H9 (cell line): ENCODE measurements at regions not wholly inside any gene's neighbourhood (a gene's known extent, or its start where the extent isn't known, plus 50 kb on each side); places are given as distances from the start of the nearest gene placed in this dataset.

Experiments used
- DNase-seq: peaks from one replicate; pipeline ENCODE4 v3.0.0-alpha.2; 2017
- H2AFZ ChIP-seq: one replicate; pipeline ENCODE4 v1.6.1; 2013; ENCODE audit warnings: mild to moderate bottlenecking, low read length, control low read depth, moderate library complexity
- H2AK5ac ChIP-seq: 2 replicates; pipeline ENCODE4 v1.6.1; 2013; ENCODE audit warnings: low read length, control low read depth, mixed read lengths; ENCODE audit not compliant: insufficient read length
- H2BK120ac ChIP-seq: one replicate; pipeline ENCODE4 v1.6.1; 2013; ENCODE audit warnings: low read depth, mild to moderate bottlenecking, low read length, control low read depth, inconsistent platforms; ENCODE audit not compliant: poor library complexity, severe bottlenecking
- H2BK12ac ChIP-seq: 2 replicates; pipeline ENCODE4 v1.6.1; 2013; ENCODE audit warnings: low read length, control low read depth, mixed read lengths, low read depth; ENCODE audit not compliant: insufficient read length
- H2BK15ac ChIP-seq: 2 replicates; pipeline ENCODE4 v1.6.1; 2013; ENCODE audit warnings: low read depth, low read length, control low read depth
- H2BK20ac ChIP-seq: one replicate; pipeline ENCODE4 v1.6.1; 2013; ENCODE audit warnings: low read depth, mild to moderate bottlenecking, low read length, control low read depth, inconsistent platforms; ENCODE audit not compliant: poor library complexity, severe bottlenecking
- H2BK5ac ChIP-seq: 2 replicates; pipeline ENCODE4 v1.6.1; 2013; ENCODE audit warnings: low read length, control low read depth, mixed read lengths; ENCODE audit not compliant: insufficient read length
- H3K14ac ChIP-seq: 2 replicates; pipeline ENCODE4 v1.6.1; 2013; ENCODE audit warnings: low read length, control low read depth; ENCODE audit not compliant: insufficient read depth
- H3K18ac ChIP-seq: 2 replicates; pipeline ENCODE4 v1.6.1; 2013; ENCODE audit warnings: low read depth, mild to moderate bottlenecking, mixed read lengths, low read length, control low read depth; ENCODE audit not compliant: insufficient read length
- H3K23ac ChIP-seq: 2 replicates; pipeline ENCODE4 v1.6.1; 2013; ENCODE audit warnings: low read length, control low read depth, mixed read lengths, low read depth; ENCODE audit not compliant: insufficient read length
- H3K23me2 ChIP-seq: 2 replicates; pipeline ENCODE4 v1.6.1; 2013; ENCODE audit warnings: low read depth, mild to moderate bottlenecking, mixed read lengths, low read length, control low read depth; ENCODE audit not compliant: insufficient read length, poor library complexity, severe bottlenecking
- H3K27ac ChIP-seq: 2 replicates; pipeline ENCODE4 v1.5.1; 2013; ENCODE audit warnings: low read length, control low read depth, mixed read lengths, low read depth; ENCODE audit not compliant: insufficient read length
- H3K27me3 ChIP-seq: 2 replicates; pipeline ENCODE4 v1.6.1; 2013; ENCODE audit warnings: low read length, control low read depth, inconsistent platforms; ENCODE audit not compliant: insufficient read depth
- H3K4ac ChIP-seq: 2 replicates; pipeline ENCODE4 v1.6.1; 2013; ENCODE audit warnings: low read depth, mild to moderate bottlenecking, control low read depth, inconsistent platforms, low read length, moderate library complexity
- H3K4me1 ChIP-seq: 2 replicates; pipeline ENCODE4 v1.6.1; 2013; ENCODE audit warnings: low read length, control low read depth, inconsistent platforms; ENCODE audit not compliant: insufficient read depth
- H3K4me2 ChIP-seq: 2 replicates; pipeline ENCODE4 v1.6.1; 2013; ENCODE audit warnings: low read length, control low read depth, mixed read lengths; ENCODE audit not compliant: insufficient read length, insufficient read depth
- H3K56ac ChIP-seq: 2 replicates; pipeline ENCODE4 v1.6.1; 2013; ENCODE audit warnings: low read depth, mild to moderate bottlenecking, mixed read lengths, low read length, control low read depth; ENCODE audit not compliant: insufficient read length
- H3K79me1 ChIP-seq: 2 replicates; pipeline ENCODE4 v1.6.1; 2013; ENCODE audit warnings: low read depth, mild to moderate bottlenecking, moderate library complexity, low read length, control low read depth, inconsistent platforms; ENCODE audit not compliant: insufficient read depth, poor library complexity, severe bottlenecking
- H3K79me2 ChIP-seq: 2 replicates; pipeline ENCODE4 v1.6.1; 2013; ENCODE audit warnings: low read length, control low read depth, inconsistent platforms; ENCODE audit not compliant: insufficient read depth
- H3K9ac ChIP-seq: 2 replicates; pipeline ENCODE4 v1.6.1; 2013; ENCODE audit warnings: low read length, control low read depth, mixed read lengths; ENCODE audit not compliant: insufficient read length; ENCODE audit errors: extremely low read depth
- H3K9me3 ChIP-seq: one replicate; pipeline ENCODE4 v1.6.1; 2013; ENCODE audit warnings: low read depth, low read length, inconsistent platforms; ENCODE audit not compliant: control insufficient read depth
- H3T11ph ChIP-seq: one replicate; pipeline ENCODE4 v1.6.1; 2013; ENCODE audit warnings: mild to moderate bottlenecking, low read length, control low read depth, inconsistent platforms
- H4K20me1 ChIP-seq: one replicate; pipeline ENCODE4 v1.6.1; 2013; ENCODE audit not compliant: control insufficient read depth, insufficient read length, insufficient read depth
- H4K5ac ChIP-seq: 2 replicates; pipeline ENCODE4 v1.6.1; 2013; ENCODE audit warnings: low read depth, mild to moderate bottlenecking, mixed read lengths, low read length, control low read depth; ENCODE audit not compliant: insufficient read length
- H4K8ac ChIP-seq: replicated peaks from 2 replicates; pipeline ENCODE4 v1.6.1; 2013; ENCODE audit warnings: low read length, control low read depth, mixed read lengths, low read depth; ENCODE audit not compliant: insufficient read length
- H4K91ac ChIP-seq: 2 replicates; pipeline ENCODE4 v1.6.1; 2013; ENCODE audit warnings: low read depth, mild to moderate bottlenecking, moderate library complexity, mixed read lengths, low read length, control low read depth; ENCODE audit not compliant: insufficient read length
- H3K27ac Mint-ChIP-seq, 3 experiments: 2 replicates in 2 of 3; 3 replicates in 1 of 3; pipeline ENCODE4 v1.8.0; 2020 to 2021; ENCODE audit warnings: mixed read lengths in 3 of 3, mild to moderate bottlenecking in 1 of 3, moderate library complexity in 1 of 3
- H3K27me3 Mint-ChIP-seq: 2 replicates; pipeline ENCODE4 v1.8.0; 2021; ENCODE audit warnings: low read depth, mild to moderate bottlenecking, moderate library complexity, mixed read lengths
- H3K36me3 Mint-ChIP-seq, 3 experiments: 2 replicates in 2 of 3; 3 replicates in 1 of 3; pipeline ENCODE4 v1.8.0; 2020 to 2021; ENCODE audit warnings: low read depth in 3 of 3, mixed read lengths in 3 of 3; ENCODE audit not compliant: insufficient read depth in 1 of 3
- H3K4me1 Mint-ChIP-seq, 2 experiments: 2 replicates each; pipeline ENCODE4 v1.8.0; 2020; ENCODE audit warnings: mixed read lengths in 2 of 2
- H3K4me3 Mint-ChIP-seq, 2 experiments: 2 replicates in 1 of 2; 3 replicates in 1 of 2; pipeline ENCODE4 v1.8.0; 2020 to 2021; ENCODE audit warnings: mild to moderate bottlenecking in 2 of 2, mixed read lengths in 2 of 2, moderate library complexity in 1 of 2
- H3K9me3 Mint-ChIP-seq, 2 experiments: 2 replicates in 1 of 2; 3 replicates in 1 of 2; pipeline ENCODE4 v1.8.0; 2020; ENCODE audit warnings: mild to moderate bottlenecking in 2 of 2, mixed read lengths in 2 of 2, moderate library complexity in 1 of 2
- CTCF ChIP-seq: fragments of 200-600 bp; sonication (generic); conservative IDR thresholded peaks from 3 replicates; pipeline ENCODE4 v1.8.0; 2021; ENCODE audit warnings: antibody characterized with exemption, mild to moderate bottlenecking
- WGBS: extraction: QIAGEN DNeasy Blood & Tissue Kit; methylation state at CpG from one replicate; pipeline ENCODE4 v1.1.7; 2013; ENCODE audit warnings: missing lambda C conversion rate, low lambda C conversion rate, mixed read lengths; ENCODE audit not compliant: insufficient read length; ENCODE audit errors: extremely low coverage; 5-methylcytosine and 5-hydroxymethylcytosine counted together

- no peak overlapping the region for H3K27ac ChIP-seq
- no peaks in the 10 kb centered on the region for H3K27me3 Mint-ChIP-seq
- H3K27ac Mint-ChIP-seq = no peak overlapping the region
- no peaks in the 10 kb centered on the region for H3K4me1 ChIP-seq
- no peak overlapping the region for H2BK12ac ChIP-seq
- no peaks in the 10 kb centered on the region for H3K23me2 ChIP-seq
- no peak overlapping the region for H3T11ph ChIP-seq
- WGBS = no CpG with 5 or more reads among the region's 3 CpGs
- no peak overlapping the region for H2BK15ac ChIP-seq
- DNase-seq = no peak
- H3K9me3 ChIP-seq = no peaks in the 10 kb centered on the region
- H3K79me2 ChIP-seq = no peaks in the 10 kb centered on the region
- H3K4me3 Mint-ChIP-seq = no peak overlapping the region
- H2BK5ac ChIP-seq = no peak overlapping the region
- H3K27me3 ChIP-seq = no peaks in the 10 kb centered on the region
- no peaks in the 10 kb centered on the region for H3K9me3 Mint-ChIP-seq
- no peak overlapping the region for H4K5ac ChIP-seq
- TF ChIP-seq CTCF = no peak
- H4K8ac ChIP-seq = no peak overlapping the region
- H2AFZ ChIP-seq = no peak overlapping the region
- H3K23ac ChIP-seq = no peak overlapping the region
- H3K56ac ChIP-seq = no peak overlapping the region
- H3K9ac ChIP-seq = no peak overlapping the region
- no peak overlapping the region for H3K4me2 ChIP-seq
- H2BK120ac ChIP-seq = no peak overlapping the region
- no peak overlapping the region for H3K14ac ChIP-seq
- H3K79me1 ChIP-seq = no peaks in the 10 kb centered on the region
- no peaks in the 10 kb centered on the region for H3K36me3 Mint-ChIP-seq
- no peak overlapping the region for H2BK20ac ChIP-seq
- H4K91ac ChIP-seq = no peak overlapping the region
- H3K18ac ChIP-seq = no peak overlapping the region
- H2AK5ac ChIP-seq = no peak overlapping the region
- no peak overlapping the region for H3K4ac ChIP-seq
- H4K20me1 ChIP-seq = no peaks in the 10 kb centered on the region
- no peaks in the 10 kb centered on the region for H3K4me1 Mint-ChIP-seq
Measured at GRCh38 chr13:105658431-105658830, 877.0 kb downstream of the EFNB2 start.
